Esophagus squamous epithelium (tissue), 5 donors: ENCODE measurements at regions not wholly inside any gene's neighbourhood (a gene's known extent, or its start where the extent isn't known, plus 50 kb on each side); places are given as distances from the start of the nearest gene placed in this dataset.
"Not testable (repeated sequence)": the region's sequence is repeated elsewhere in the genome, so short reads cannot be mapped to it uniquely, and the experiment has no call there.

Experiments
- DNase-seq: peaks from one replicate; lab custom pipeline; 2025; lab: John Stamatoyannopoulos, UW
- H3K27ac ChIP-seq, 4 donors: fragments of 200-600 bp; sonication (generic); one replicate each; pipeline ENCODE4 v1.5.1; 2016 to 2019; ENCODE audit warnings: mild to moderate bottlenecking in 1 of 4
- H3K27me3 ChIP-seq, 4 donors: fragments of 200-600 bp; sonication (generic); 1 replicate in 3 of 4; 2 replicates in 1 of 4; pipeline versions ENCODE4 v1.5.1 to v1.6.0; 2017 to 2021; ENCODE audit warnings: antibody characterized with exemption in 1 of 4
- H3K36me3 ChIP-seq, 3 donors: fragments of 200-600 bp; sonication (generic); one replicate each; pipeline ENCODE4 v1.5.1; 2016 to 2019
- H3K4me1 ChIP-seq, 3 donors: fragments of 200-600 bp; sonication (generic); one replicate each; pipeline ENCODE4 v1.5.1; 2017 to 2019
- H3K4me3 ChIP-seq, 4 donors: fragments of 200-600 bp; sonication (generic); 1 replicate in 3 of 4; 2 replicates in 1 of 4; pipeline ENCODE4 v1.5.1; 2016 to 2019; ENCODE audit warnings: mild to moderate bottlenecking in 2 of 4, moderate library complexity in 1 of 4
- H3K9me3 ChIP-seq, 3 donors: fragments of 200-600 bp; sonication (generic); one replicate each; pipeline ENCODE4 v1.5.1; 2016 to 2019
- POLR2A ChIP-seq, 4 donors: fragments of 450-650 bp; IDR thresholded peaks; one replicate each; pipeline ENCODE4 v1.6.1; 2017; ENCODE audit warnings: antibody characterized with exemption in 4 of 4, mild to moderate bottlenecking in 4 of 4, moderate library complexity in 3 of 4
- WGBS, 2 donors: methylation state at CpG; one replicate each; pipeline ENCODE4 v1.1.5; 2018; 5-methylcytosine and 5-hydroxymethylcytosine counted together
- intact Hi-C: fragments of 100-400 bp; cut with DNase I; formaldehyde crosslinking; loops from one replicate; pipeline ENCODE4 v1.15.0; 2022
- TF ChIP-seq, protein P1 (sequence below), 6 experiments: fragments of 450-650 bp in 4 of 6; fragments of 200-600 bp in 2 of 6; sonication (generic) in 2 of 6; IDR thresholded peaks; one replicate each; pipeline ENCODE4 v1.5.1; 2016 to 2019; ENCODE audit warnings: antibody characterized with exemption in 6 of 6, mild to moderate bottlenecking in 4 of 6, moderate library complexity in 4 of 6
- donor health status: DM: yes; HTN: yes; CAD: no.

DNA sequence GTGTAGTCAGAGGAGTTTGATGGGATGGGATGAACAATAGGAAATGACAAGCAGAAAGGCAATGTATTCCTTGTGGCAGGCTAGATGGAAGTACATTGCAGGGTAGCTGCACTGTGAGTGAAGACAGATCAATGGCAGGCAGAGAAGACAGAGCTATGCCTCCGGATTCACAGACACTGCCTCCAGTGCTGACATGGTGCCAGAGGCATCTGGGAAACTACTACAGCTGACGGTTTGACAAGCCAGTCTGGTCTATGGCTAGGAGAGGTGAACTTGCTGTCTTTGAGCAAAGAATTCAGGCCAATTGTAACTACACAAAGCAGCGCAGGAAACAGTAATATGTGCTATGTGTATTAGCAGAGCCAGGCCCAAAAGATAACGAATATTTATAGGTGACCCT lies 193.5 kb downstream of the DIO2 start:
- intact Hi-C loops, result no loop called here
- Histone ChIP-seq H3K27me3 (no peaks in the 10 kb centered on the region), H3K9me3 (no peaks in the 10 kb centered on the region), H3K27ac (no peak overlapping the region), H3K4me3 (no peak overlapping the region), H3K4me1 (no peaks in the 10 kb centered on the region), H3K36me3 (no peaks in the 10 kb centered on the region)
- TF ChIP-seq, protein P1, sequence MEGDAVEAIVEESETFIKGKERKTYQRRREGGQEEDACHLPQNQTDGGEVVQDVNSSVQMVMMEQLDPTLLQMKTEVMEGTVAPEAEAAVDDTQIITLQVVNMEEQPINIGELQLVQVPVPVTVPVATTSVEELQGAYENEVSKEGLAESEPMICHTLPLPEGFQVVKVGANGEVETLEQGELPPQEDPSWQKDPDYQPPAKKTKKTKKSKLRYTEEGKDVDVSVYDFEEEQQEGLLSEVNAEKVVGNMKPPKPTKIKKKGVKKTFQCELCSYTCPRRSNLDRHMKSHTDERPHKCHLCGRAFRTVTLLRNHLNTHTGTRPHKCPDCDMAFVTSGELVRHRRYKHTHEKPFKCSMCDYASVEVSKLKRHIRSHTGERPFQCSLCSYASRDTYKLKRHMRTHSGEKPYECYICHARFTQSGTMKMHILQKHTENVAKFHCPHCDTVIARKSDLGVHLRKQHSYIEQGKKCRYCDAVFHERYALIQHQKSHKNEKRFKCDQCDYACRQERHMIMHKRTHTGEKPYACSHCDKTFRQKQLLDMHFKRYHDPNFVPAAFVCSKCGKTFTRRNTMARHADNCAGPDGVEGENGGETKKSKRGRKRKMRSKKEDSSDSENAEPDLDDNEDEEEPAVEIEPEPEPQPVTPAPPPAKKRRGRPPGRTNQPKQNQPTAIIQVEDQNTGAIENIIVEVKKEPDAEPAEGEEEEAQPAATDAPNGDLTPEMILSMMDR (IDR thresholded peaks at IDR 0.05), result no peak
- TF ChIP-seq POLR2A (IDR thresholded peaks at IDR 0.05), result no peak
- no peak for DNase-seq
- WGBS, 2 donors, result 62 to 72% methylated on average over 4 of the region's 4 CpGs

DNA sequence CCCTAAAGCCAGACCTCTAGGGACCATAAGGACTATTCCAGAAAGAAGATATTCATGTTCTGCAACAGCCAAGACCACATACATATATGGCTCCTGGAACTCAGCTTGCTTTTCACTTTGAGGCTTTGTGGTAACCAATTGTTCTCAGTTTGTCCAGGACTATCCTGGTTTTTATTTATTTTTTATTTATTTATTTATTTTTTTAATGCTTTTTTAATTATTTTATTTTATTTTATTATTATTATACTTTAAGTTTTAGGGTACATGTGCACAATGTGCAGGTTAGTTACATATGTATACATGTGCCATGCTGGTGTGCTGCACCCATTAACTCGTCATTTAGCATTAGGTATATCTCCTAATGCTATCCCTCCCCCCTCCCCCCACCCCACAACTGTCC lies 201.1 kb downstream of the DIO2 start:
- H3K27me3 ChIP-seq, DNase-seq, intact Hi-C loops, H3K36me3 ChIP-seq, H3K4me3 ChIP-seq, H3K4me1 ChIP-seq, H3K27ac ChIP-seq, H3K9me3 ChIP-seq: not testable (repeated sequence)
- 71% methylated on average over 1 of the region's 1 CpG; no CpG with 5 or more reads in 1 of the 2 donors for WGBS, 2 donors

DNA sequence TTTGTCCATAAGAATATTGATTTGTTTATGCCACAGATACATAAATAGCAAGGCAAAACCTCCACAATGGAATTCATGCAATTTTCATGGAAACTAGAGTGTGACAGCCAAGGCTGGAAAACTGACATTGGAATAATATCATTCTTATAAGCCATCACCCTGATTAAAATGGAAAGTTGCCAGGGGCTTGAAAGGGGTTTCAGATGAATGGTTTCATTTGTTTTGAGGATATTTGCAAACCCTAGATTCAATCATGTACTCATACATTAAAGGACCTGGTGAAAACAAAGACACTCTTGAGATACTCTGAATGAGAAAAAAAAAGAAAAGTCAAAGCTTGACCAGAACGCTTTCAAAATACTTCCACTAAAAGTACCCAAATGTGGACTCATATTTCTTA lies 205.7 kb downstream of the DIO2 start:
- Histone ChIP-seq H3K27me3 (no peaks in the 10 kb centered on the region), H3K4me1 (peaks cover 0 to 11% (median 0%) of the 10 kb centered on the region in 3 donors), H3K9me3 (no peaks in the 10 kb centered on the region), H3K4me3 (no peak overlapping the region), H3K36me3 (no peaks in the 10 kb centered on the region), H3K27ac (no peak overlapping the region)
- WGBS, 2 donors, result 0 to 27% methylated on average over 1 of the region's 1 CpG
- no peak for DNase-seq
- TF ChIP-seq, protein P1 (IDR thresholded peaks at IDR 0.05), result no peak
- no peak for TF ChIP-seq POLR2A (IDR thresholded peaks at IDR 0.05)
- intact Hi-C loops, result no loop called here

DNA sequence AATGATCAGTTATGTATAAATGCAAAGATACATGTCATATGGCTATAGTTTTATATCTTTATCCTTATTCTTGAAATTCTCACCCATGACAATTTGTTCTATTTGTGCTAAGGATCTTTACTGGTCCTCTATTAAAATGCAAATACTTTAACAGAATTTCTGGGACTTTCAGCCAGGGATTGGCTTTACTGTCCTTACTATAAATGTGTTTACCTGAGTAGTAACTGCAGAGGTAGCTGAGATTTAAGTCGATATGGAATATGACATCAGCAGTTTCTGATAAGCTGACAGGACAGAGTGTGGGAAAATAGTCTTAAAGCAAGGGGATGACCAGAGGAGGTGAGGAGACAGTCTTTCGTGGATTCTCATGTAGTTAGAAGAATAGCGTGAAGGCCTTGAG lies 206.4 kb downstream of the DIO2 start:
- intact Hi-C loops, result no loop called here
- 78 to 88% methylated on average over 3 of the region's 3 CpGs for WGBS, 2 donors

DNA sequence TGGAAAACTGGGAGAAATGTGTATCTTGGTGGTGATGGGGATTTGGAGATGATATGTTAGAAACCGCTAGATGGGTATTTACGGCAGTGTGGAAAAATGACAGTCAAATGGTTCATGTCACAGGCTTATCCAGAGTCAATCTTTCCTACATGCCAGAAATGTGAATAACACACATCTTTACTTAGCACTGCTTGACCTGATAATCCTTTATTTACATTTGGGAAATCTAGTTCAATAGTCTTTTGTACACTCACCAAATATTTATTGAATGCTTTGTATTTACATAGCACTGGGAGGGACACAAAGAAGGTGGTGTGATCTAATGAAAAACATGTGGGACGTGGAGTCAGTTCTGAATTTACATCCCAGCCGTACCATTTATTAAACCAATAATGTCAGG lies 208.2 kb downstream of the DIO2 start:
- intact Hi-C loops, result no loop called here

More for the DNA sequence above, 206.4 kb downstream of the DIO2 start:
- H3K36me3 ChIP-seq, result no peaks in the 10 kb centered on the region
- DNase-seq, result no peak
- no peaks in the 10 kb centered on the region for H3K27me3 ChIP-seq
- H3K9me3 ChIP-seq, result no peaks in the 10 kb centered on the region
- peaks cover 0 to 11% (median 0%) of the 10 kb centered on the region in 3 donors for H3K4me1 ChIP-seq
- no peak for TF ChIP-seq POLR2A (IDR thresholded peaks at IDR 0.05)
- TF ChIP-seq, protein P1 (IDR thresholded peaks at IDR 0.05), result no peak
- no peak overlapping the region for H3K27ac ChIP-seq
- no peak overlapping the region for H3K4me3 ChIP-seq

More for the DNA sequence above, 208.2 kb downstream of the DIO2 start:
- WGBS, 2 donors, result 40 to 48% methylated on average over 4 of the region's 4 CpGs
- H3K27ac ChIP-seq, result no peak overlapping the region
- no peak for DNase-seq
- peaks cover 0 to 11% (median 0%) of the 10 kb centered on the region in 3 donors for H3K4me1 ChIP-seq
- no peaks in the 10 kb centered on the region for H3K27me3 ChIP-seq
- H3K36me3 ChIP-seq, result no peaks in the 10 kb centered on the region
- no peak overlapping the region for H3K4me3 ChIP-seq
- H3K9me3 ChIP-seq, result no peaks in the 10 kb centered on the region
- no peak for TF ChIP-seq POLR2A (IDR thresholded peaks at IDR 0.05)
- TF ChIP-seq, protein P1 (IDR thresholded peaks at IDR 0.05), result no peak
